Upper lobe of left lung (tissue), 6 donors: ENCODE measurements at regions not wholly inside any gene's neighbourhood (a gene's known extent, or its start where the extent isn't known, plus 50 kb on each side); places are given as distances from the start of the nearest gene placed in this dataset.

Experiments used
- ATAC-seq, 2 donors: fragments of 200-7000 bp; cut with Tn5 transposase; one replicate each; pipeline ENCODE4 v1.9.1; 2022; ENCODE audit warnings: mild to moderate bottlenecking in 2 of 2, moderate library complexity in 2 of 2; ENCODE audit not compliant: low FRiP score in 2 of 2
- DNase-seq, 2 donors: peaks; one replicate each; pipeline ENCODE4 v3.0.0-alpha.2; 2019 to 2020
- H3K27ac ChIP-seq, 4 donors: fragments of 200-600 bp; sonication (generic); one replicate each; pipeline ENCODE4 v1.5.1; 2016 to 2019
- H3K27me3 ChIP-seq, 4 donors: fragments of 200-600 bp; sonication (generic); one replicate each; pipeline ENCODE4 v1.5.1; 2017 to 2019
- H3K36me3 ChIP-seq, 4 donors: fragments of 200-600 bp; sonication (generic); one replicate each; pipeline ENCODE4 v1.5.1; 2016 to 2019
- H3K4me1 ChIP-seq, 4 donors: fragments of 200-600 bp; sonication (generic); one replicate each; pipeline ENCODE4 v1.5.1; 2018 to 2019
- H3K4me3 ChIP-seq, 4 donors: fragments of 200-600 bp; sonication (generic); one replicate each; pipeline ENCODE4 v1.5.1; 2017 to 2019; ENCODE audit warnings: mild to moderate bottlenecking in 2 of 4, moderate library complexity in 1 of 4
- H3K9me3 ChIP-seq, 4 donors: fragments of 200-600 bp; sonication (generic); one replicate each; pipeline ENCODE4 v1.5.1; 2018 to 2019
- EP300 ChIP-seq, 4 donors: sonication (generic); formaldehyde crosslinking; IDR thresholded peaks; one replicate each; pipeline ENCODE4 v1.5.1; 2017; ENCODE audit warnings: antibody characterized with exemption in 4 of 4, control low read depth in 2 of 4
- POLR2A ChIP-seq, 4 donors: fragments of 450-650 bp; IDR thresholded peaks; one replicate each; pipeline ENCODE4 v1.5.1; 2016 to 2017; ENCODE audit warnings: antibody characterized with exemption in 4 of 4, mild to moderate bottlenecking in 2 of 4
- POLR2AphosphoS5 ChIP-seq, 2 donors: sonication (generic); formaldehyde crosslinking; IDR thresholded peaks; one replicate each; pipeline ENCODE4 v1.5.1; 2017; ENCODE audit warnings: antibody characterized with exemption in 2 of 2
- WGBS, 2 donors: methylation state at CpG; one replicate each; pipeline ENCODE4 v1.1.5; 2017 to 2018; 5-methylcytosine and 5-hydroxymethylcytosine counted together
- TF ChIP-seq, protein P1 (sequence below), 6 experiments: fragments of 450-650 bp in 4 of 6; fragments of 200-600 bp in 2 of 6; sonication (generic) in 2 of 6; IDR thresholded peaks; one replicate each; pipeline ENCODE4 v1.5.1; 2016 to 2019; ENCODE audit warnings: antibody characterized with exemption in 6 of 6
- donor health status: DM: no; HTN: no; CAD: no; lungs with moderate emphysema.
- donor health status: DM: no; HTN: yes; CAD: no; lungs with severe emphysema.

DNA sequence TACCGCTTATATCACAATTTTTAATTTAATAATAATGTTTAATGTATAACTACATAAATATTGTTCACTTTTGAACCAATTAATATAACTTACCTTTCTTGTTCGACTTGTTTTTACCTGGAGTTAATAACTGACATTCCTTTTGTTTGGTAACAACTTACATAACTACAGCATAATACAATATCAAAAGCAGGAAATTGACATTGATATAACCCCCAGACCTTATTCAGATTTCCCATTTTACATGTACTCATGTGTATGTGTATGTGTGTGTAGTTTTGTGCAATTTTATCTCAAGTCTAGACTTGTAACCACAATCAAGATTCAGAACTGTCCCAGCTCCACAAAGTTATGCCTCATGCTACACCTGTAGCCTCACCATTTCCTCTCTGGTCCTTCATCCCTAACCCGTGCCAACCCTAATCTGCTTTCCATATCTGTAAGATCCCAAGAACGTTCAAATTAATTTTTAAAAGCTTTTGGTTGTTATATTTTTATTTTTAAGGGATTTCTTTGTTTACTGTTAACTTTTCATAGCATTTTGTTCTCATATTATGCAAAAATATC lies 190.6 kb downstream of the MANEA start:
- WGBS, 2 donors = 65 to 69% methylated on average over 4 of the region's 4 CpGs
- TF ChIP-seq, protein P1, sequence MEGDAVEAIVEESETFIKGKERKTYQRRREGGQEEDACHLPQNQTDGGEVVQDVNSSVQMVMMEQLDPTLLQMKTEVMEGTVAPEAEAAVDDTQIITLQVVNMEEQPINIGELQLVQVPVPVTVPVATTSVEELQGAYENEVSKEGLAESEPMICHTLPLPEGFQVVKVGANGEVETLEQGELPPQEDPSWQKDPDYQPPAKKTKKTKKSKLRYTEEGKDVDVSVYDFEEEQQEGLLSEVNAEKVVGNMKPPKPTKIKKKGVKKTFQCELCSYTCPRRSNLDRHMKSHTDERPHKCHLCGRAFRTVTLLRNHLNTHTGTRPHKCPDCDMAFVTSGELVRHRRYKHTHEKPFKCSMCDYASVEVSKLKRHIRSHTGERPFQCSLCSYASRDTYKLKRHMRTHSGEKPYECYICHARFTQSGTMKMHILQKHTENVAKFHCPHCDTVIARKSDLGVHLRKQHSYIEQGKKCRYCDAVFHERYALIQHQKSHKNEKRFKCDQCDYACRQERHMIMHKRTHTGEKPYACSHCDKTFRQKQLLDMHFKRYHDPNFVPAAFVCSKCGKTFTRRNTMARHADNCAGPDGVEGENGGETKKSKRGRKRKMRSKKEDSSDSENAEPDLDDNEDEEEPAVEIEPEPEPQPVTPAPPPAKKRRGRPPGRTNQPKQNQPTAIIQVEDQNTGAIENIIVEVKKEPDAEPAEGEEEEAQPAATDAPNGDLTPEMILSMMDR (IDR thresholded peaks at IDR 0.05) = no peak
- no peak for TF ChIP-seq POLR2AphosphoS5 (IDR thresholded peaks at IDR 0.05)
- TF ChIP-seq EP300 (IDR thresholded peaks at IDR 0.05) = no peak
- no peak for TF ChIP-seq POLR2A (IDR thresholded peaks at IDR 0.05)
- no peak for ATAC-seq
- no peak overlapping the region for H3K27ac ChIP-seq
- no peaks in the 10 kb centered on the region for H3K27me3 ChIP-seq
- no peaks in the 10 kb centered on the region for H3K9me3 ChIP-seq
- H3K4me1 ChIP-seq = no peaks in the 10 kb centered on the region
- no peak overlapping the region for H3K4me3 ChIP-seq
- DNase-seq = no peak
- H3K36me3 ChIP-seq = no peaks in the 10 kb centered on the region

DNA sequence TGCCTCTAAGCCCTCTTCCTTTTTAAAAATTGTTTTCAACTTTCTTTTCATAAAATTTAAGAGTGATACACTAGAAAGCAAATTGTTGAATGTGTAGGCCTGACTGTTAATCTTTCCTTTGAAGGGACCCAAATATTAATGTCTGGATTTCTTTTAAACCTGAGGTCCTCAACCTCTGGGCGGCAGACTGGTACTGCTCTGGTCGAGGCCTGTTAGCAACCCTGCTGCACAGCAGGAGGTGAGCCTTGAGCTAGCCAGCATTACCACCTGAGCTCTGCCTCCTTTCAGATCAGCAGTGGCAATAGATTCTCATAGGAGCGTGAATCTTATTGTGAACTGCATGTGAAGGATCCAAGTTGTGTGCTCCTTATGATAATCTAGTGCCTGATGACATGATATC lies 191.2 kb downstream of the MANEA start:
- WGBS, 2 donors = 27 to 49% methylated on average over 3 of the region's 3 CpGs
- no peak overlapping the region for H3K4me3 ChIP-seq
- DNase-seq (no peak), ATAC-seq (no peak)
- no peaks in the 10 kb centered on the region for H3K36me3 ChIP-seq
- H3K27ac ChIP-seq = no peak overlapping the region
- H3K9me3 ChIP-seq = no peaks in the 10 kb centered on the region
- no peaks in the 10 kb centered on the region for H3K27me3 ChIP-seq
- no peaks in the 10 kb centered on the region for H3K4me1 ChIP-seq
- TF ChIP-seq POLR2AphosphoS5 (IDR thresholded peaks at IDR 0.05) (no peak), EP300 (IDR thresholded peaks at IDR 0.05) (no peak), POLR2A (IDR thresholded peaks at IDR 0.05) (no peak)
- TF ChIP-seq, protein P1 (IDR thresholded peaks at IDR 0.05) = no peak

GRCh38 chr6:95777338-95777737 lies 200.0 kb downstream of the MANEA start:
- H3K27me3 ChIP-seq = no peaks in the 10 kb centered on the region
- ATAC-seq = no peak
- H3K4me1 ChIP-seq = no peaks in the 10 kb centered on the region
- no peak overlapping the region for H3K27ac ChIP-seq
- H3K4me3 ChIP-seq = no peak overlapping the region
- TF ChIP-seq EP300 (IDR thresholded peaks at IDR 0.05) = no peak
- TF ChIP-seq, protein P1 (IDR thresholded peaks at IDR 0.05) = no peak
- no peak for TF ChIP-seq POLR2A (IDR thresholded peaks at IDR 0.05)
- TF ChIP-seq POLR2AphosphoS5 (IDR thresholded peaks at IDR 0.05) = no peak
- WGBS, 2 donors = 87 to 90% methylated on average over 2 of the region's 2 CpGs
- H3K9me3 ChIP-seq = no peaks in the 10 kb centered on the region
- no peaks in the 10 kb centered on the region for H3K36me3 ChIP-seq
- DNase-seq = no peak

GRCh38 chr6:95780037-95780436 lies 202.7 kb downstream of the MANEA start:
- H3K4me1 ChIP-seq = no peaks in the 10 kb centered on the region
- no peak overlapping the region for H3K27ac ChIP-seq
- H3K36me3 ChIP-seq = no peaks in the 10 kb centered on the region
- no peaks in the 10 kb centered on the region for H3K27me3 ChIP-seq
- H3K4me3 ChIP-seq = no peak overlapping the region
- H3K9me3 ChIP-seq = no peaks in the 10 kb centered on the region
- ATAC-seq = no peak
- no peak for TF ChIP-seq POLR2AphosphoS5 (IDR thresholded peaks at IDR 0.05)
- TF ChIP-seq, protein P1 (IDR thresholded peaks at IDR 0.05) = no peak
- TF ChIP-seq EP300 (IDR thresholded peaks at IDR 0.05) = no peak
- TF ChIP-seq POLR2A (IDR thresholded peaks at IDR 0.05) = no peak
- WGBS, 2 donors = 43 to 50% methylated on average over 1 of the region's 1 CpG
- no peak for DNase-seq

GRCh38 chr6:95784019-95784418 lies 206.7 kb downstream of the MANEA start:
- TF ChIP-seq EP300 (IDR thresholded peaks at IDR 0.05) = no peak
- TF ChIP-seq, protein P1 (IDR thresholded peaks at IDR 0.05) = no peak
- TF ChIP-seq POLR2AphosphoS5 (IDR thresholded peaks at IDR 0.05) = no peak
- TF ChIP-seq POLR2A (IDR thresholded peaks at IDR 0.05) = no peak
- Histone ChIP-seq H3K36me3 (no peaks in the 10 kb centered on the region), H3K9me3 (no peaks in the 10 kb centered on the region), H3K27me3 (no peaks in the 10 kb centered on the region), H3K4me1 (no peaks in the 10 kb centered on the region), H3K4me3 (no peak overlapping the region), H3K27ac (no peak overlapping the region)
- ATAC-seq (no peak), DNase-seq (no peak)
